AG08396 (cell line): ENCODE measurements at regions not wholly inside any gene's neighbourhood (a gene's known extent, or its start where the extent isn't known, plus 50 kb on each side); places are given as distances from the start of the nearest gene placed in this dataset.
"Not testable (repeated sequence)": the region's sequence is repeated elsewhere in the genome, so short reads cannot be mapped to it uniquely, and the experiment has no call there.

Experiments used
- DNase-seq: peaks from one replicate; pipeline ENCODE4 v3.0.0; 2012; ENCODE audit warnings: low spot score, mixed read lengths

GRCh38 chr1:47594627-47595026 is 156.8 kb downstream of the FOXD2 start:
- no peak for DNase-seq

GRCh38 chr1:47596328-47596727 is 158.5 kb downstream of the FOXD2 start:
- no peak for DNase-seq

DNA sequence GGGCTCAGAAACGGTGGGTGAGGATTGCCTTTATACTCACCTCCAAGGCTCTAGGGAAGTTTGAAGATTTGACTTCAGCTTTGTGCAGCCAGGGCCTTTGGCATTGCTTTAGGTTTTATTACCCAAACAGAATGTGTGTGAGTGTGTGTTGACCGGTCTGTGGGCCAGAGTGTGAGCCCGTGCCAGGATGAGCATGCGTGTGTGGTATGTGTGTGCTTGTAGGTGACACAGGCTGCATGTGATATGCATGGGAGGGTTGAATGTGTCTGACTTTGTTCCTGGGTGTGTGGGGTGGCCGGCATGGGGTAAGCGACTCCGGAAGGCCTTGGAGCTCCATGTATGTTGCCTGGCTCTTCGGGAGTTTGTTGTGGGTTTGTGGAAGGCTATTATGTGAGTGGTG is 160.5 kb downstream of the FOXD2 start:
- DNase-seq = no peak

- no peak for DNase-seq
These were observed 161.9 kb downstream of the FOXD2 start for GRCh38 chr1:47599777-47600176.

GRCh38 chr1:47602491-47602890 is 164.6 kb downstream of the FOXD2 start:
- not testable (repeated sequence) for DNase-seq

- not testable (repeated sequence) for DNase-seq
These were observed 167.0 kb downstream of the FOXD2 start for GRCh38 chr1:47604869-47605268.

DNA sequence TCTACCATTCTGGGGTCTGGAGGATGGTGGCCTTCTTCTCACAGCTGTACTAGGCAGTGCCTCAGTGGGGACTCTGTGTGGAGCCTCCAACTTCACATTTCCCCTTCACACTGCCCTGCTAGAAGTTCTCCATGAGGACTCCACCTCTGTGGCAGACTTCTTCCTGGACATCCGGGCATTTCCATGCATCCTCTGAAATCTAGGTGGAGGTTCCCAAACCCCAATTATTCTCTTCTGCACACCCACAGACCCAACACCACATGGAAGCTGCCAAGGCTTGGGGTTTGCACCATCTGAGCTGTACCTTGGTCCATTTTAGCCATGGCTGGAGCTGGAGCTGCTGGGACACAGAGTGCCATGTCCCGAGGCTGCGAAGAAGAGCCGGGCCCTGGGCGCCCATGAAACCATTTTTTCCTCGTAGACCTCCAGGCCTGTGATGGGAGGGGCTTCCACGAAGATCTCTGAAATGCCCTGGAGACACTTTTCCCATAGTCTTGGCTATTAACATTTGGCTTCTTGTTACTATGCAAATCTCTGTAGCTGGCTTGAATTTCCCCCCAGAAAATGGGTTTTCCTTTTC is 170.5 kb downstream of the FOXD2 start:
- no peak for DNase-seq

GRCh38 chr1:47611992-47612391 is 174.1 kb downstream of the FOXD2 start:
- DNase-seq = no peak

DNA sequence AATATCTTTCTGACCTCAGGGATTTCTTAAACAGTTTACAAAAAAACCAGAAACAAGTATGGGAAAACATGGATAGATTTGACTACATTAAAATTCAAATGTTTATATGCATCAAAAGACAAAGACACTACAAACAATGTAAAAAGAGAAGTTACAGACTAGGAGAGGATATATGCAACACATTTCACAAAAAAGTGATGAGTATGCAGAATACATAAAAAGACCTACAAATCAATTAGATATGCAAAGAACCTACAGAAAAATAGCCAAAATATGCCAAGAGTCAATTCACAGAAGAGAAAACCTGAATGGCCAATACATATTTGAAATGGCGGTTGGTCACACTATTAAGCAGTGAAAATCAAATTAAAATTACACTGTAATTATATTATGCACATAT is 175.0 kb downstream of the FOXD2 start:
- no peak for DNase-seq

- no peak for DNase-seq
These were observed 178.2 kb downstream of the FOXD2 start for GRCh38 chr1:47616036-47616435.

DNA sequence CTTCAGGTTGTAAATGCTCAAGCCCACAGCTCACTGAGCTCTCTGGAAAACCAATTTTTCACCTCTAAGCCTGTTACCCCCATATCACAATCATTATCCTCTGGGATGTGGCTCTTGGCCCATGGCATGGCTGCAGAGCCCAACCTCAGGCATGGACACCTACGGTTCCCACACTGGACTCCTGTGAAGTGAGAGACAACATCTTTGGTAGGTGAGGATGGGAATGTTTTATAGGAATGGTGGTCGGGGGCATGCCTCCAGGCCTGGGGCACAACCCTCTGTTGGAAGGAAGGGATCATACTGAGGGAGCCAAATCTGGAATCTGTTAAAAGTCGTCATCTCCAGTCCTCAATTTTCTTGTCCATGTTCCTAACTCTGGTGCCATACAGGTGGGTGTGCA is 179.1 kb downstream of the FOXD2 start:
- no peak for DNase-seq

DNA sequence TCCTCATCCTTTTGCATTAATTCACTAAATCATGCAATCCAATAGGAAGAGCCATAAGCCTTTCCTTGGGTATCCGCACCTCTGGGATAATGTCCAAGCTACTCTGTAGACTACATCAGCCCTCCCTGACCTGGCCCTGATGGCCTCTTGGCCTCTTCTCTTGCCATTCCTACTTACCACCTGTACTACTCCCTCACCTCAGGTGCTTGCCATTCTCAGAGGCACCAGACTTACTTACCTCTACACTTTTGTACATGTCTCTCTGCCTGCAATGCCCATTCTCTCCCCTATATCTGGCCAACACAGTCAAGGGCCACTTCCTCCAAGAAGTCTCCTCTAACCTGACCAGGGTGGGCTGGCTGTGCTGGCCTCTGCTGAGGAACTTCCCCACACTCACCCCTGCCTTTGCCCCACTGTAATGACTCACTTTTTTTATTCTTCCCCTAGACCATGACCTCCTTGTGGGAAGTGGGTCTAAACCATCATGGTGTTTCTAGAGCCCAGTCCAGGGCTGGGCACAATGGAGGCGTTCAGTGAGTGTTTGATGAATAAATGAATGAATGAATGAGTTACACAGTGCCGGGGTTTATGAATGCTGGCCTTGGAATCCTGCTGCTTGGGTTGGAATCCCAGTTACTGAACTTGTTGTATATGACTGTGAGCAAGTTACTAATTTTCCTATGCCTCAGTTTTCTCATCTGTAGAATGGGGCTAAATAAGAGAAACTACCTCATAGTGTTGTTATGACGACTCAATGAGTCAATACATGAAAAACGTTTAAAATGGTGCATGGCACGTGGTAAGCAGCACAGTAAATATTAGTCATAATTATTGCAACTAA is 179.8 kb downstream of the FOXD2 start:
- DNase-seq = no peak

DNA sequence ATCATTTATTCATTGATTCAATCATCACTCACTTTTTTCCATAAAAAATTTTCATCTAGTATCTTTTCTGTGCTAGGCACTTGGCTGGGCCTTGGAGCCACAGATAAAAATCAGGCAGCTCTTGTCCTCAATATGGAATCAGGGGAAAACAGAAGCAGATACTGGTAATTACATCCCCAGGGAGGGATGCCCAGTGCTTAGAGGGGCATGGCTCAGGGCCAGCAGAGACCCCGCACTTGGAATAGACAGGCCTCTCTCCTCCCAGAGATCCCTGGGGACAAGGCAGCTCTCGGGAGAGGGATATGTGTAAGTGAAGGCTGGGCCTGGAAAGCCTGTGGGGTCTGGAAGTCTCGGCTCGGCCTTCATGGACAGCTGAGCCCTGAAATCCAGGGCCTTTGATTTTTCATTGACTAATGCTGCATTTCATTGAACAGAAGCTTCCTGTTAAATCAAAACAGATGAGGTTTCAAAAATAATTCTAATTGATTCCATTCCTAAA is 180.4 kb downstream of the FOXD2 start:
- no peak for DNase-seq

- DNase-seq = no peak
These were observed 181.0 kb downstream of the FOXD2 start for GRCh38 chr1:47618830-47619229.

DNA sequence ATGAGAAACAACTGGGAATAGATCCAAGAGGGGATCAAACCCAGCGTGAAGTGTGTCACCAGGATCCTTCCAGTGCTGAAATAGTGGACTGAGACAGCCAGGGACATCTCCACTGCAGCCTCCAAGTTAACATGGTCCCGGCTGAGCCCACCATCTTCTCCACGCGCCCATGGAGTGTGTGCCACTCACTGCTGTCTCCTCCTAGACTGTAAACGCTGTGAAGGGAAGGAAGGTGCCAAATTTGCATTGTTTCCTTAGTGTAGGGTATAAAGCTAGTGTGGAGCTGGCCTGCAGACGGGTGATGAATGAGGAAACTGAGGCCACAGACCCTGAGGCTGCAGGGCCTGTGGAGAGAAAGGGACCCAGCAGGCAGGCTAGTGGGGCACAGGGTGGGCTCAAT is 183.6 kb downstream of the FOXD2 start:
- no peak for DNase-seq

- no peak for DNase-seq
These were observed 184.1 kb downstream of the FOXD2 start for GRCh38 chr1:47621977-47622376.

GRCh38 chr1:47622776-47623556 is 185.1 kb downstream of the FOXD2 start:
- no peak for DNase-seq

DNA sequence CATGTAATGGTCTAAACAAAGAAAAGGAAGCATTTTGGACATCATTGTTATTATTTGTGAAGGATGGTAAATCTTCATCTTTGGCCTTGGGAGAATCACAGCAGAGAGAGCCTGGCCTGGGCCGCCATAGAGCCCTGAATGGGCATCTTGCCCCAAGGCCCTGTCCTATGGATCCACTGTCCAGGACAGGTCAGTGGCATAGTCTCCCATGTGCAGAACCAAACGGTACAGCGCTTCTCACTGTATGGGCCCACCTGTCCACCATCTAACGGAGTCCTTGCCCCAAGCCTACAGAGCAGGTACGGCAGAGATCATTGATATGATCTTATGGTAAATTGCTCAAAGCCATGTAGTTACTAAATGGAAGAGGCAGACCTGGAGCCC is 185.7 kb downstream of the FOXD2 start:
- DNase-seq = no peak

- no peak for DNase-seq
These were observed 186.7 kb downstream of the FOXD2 start for GRCh38 chr1:47624531-47624930.

- no peak for DNase-seq
These were observed 189.2 kb downstream of the FOXD2 start for GRCh38 chr1:47627016-47627415.

DNA sequence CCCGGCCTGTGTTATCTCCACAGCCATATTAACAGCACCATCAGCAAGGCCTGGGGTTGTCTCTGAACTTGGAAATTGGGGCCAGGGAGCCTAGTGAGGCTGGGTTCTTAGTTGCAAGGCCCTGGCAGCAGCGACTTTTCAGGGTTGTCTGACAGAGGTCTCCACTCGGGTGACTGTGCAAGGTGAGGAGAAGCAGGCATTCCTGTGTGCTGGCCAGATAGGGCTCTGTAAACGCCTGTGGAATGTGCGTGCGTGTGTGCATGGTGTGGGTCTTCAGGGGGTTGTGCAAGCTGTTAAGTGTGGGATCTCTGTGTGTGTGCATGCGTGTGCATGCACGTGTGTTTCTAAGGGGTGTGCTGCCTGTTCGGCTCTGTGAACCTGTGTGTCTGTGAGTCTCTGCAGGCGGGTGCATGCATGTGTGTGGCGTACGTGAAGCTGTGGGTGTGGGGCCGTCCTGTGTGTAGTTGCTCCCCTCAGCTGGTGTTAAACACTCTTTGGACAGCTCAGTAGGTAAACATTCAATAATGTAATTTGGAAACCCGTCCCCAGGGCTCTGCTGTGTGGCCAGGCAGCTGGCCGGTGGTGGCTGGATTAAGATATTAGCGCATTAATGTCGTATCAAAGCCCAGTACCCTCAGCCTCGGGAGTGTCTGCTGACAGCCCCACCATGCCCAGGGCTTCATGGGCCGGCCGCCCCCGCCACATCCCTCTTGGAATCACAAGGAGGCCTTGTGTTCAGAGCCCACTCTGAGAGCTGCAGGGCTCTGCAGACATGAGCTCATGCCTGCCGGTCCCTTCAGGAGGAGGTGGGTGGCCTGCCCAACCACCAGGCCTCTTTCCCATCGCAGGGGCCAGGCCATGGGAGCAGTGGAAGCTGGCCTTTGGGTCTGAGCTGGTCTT is 189.9 kb downstream of the FOXD2 start:
- no peak for DNase-seq

DNA sequence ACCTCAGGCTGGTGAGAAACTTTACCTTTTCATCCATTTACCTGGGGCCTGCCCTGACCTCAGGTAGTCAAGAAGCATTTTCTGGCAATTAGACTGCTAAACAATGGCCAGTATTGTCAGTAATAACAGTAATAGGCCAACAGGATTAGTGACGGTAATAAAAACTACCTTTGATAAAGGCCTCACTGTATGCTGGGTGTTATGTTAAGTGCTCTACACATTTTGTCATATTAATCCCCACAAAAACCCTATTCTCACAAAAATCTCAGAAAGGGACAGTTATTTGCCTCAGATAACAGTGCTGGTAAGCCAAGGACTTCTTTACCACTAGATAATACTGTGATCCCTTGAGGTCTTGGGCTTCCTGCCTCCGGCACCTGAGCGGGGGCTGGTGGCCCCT is 191.4 kb downstream of the FOXD2 start:
- no peak for DNase-seq
